CD14-positive monocyte (primary cell): ENCODE measurements at regions not wholly inside any gene's neighbourhood (a gene's known extent, or its start where the extent isn't known, plus 50 kb on each side); places are given as distances from the start of the nearest gene placed in this dataset.

Source experiments
- DNase-seq, 3 donors: peaks; one replicate each; pipeline ENCODE4 v3.0.0-alpha.2; 2011 to 2022
- H2AFZ ChIP-seq: 2 replicates; pipeline ENCODE4 v1.6.0; 2012; ENCODE audit warnings: mild to moderate bottlenecking, low read depth, low read length, inconsistent platforms; ENCODE audit not compliant: insufficient read depth, poor library complexity, severe bottlenecking
- H3K27ac ChIP-seq, 2 donors: 1 replicate in 1 of 2; 2 replicates in 1 of 2; pipeline ENCODE4 v1.5.1; 2012 to 2013; ENCODE audit warnings: low read length in 2 of 2, control low read depth in 1 of 2, inconsistent platforms in 1 of 2, low read depth in 1 of 2, mild to moderate bottlenecking in 1 of 2
- H3K27me3 ChIP-seq, 2 donors: one replicate each; pipeline versions ENCODE4 v1.6.0 to v1.6.1; 2011 to 2013; ENCODE audit warnings: low read length in 2 of 2; ENCODE audit not compliant: control insufficient read depth in 2 of 2, insufficient read depth in 2 of 2
- H3K36me3 ChIP-seq, 2 donors: replicated peaks in 1 of 2; 1 replicate in 1 of 2; 2 replicates in 1 of 2; pipeline versions ENCODE4 v1.5.1 to v1.6.1; 2012 to 2013; ENCODE audit warnings: low read length in 2 of 2, control low read depth in 1 of 2, inconsistent platforms in 1 of 2, mild to moderate bottlenecking in 1 of 2; ENCODE audit not compliant: insufficient read depth in 2 of 2, control insufficient read depth in 1 of 2
- H3K4me1 ChIP-seq, 2 donors: 1 replicate in 1 of 2; 2 replicates in 1 of 2; pipeline versions ENCODE4 v1.5.1 to v1.6.1; 2012 to 2013; ENCODE audit warnings: low read length in 2 of 2, control low read depth in 1 of 2, inconsistent platforms in 1 of 2, mild to moderate bottlenecking in 1 of 2, moderate library complexity in 1 of 2; ENCODE audit not compliant: insufficient read depth in 2 of 2, control insufficient read depth in 1 of 2
- H3K4me2 ChIP-seq: replicated peaks from 2 replicates; pipeline ENCODE3; 2012; ENCODE audit warnings: low read length, moderate library complexity, mild to moderate bottlenecking; ENCODE audit not compliant: poor library complexity, severe bottlenecking; ENCODE audit errors: extremely low read depth
- H3K4me3 ChIP-seq, 3 experiments: fragments of 200-600 bp in 1 of 3; sonication (generic) in 1 of 3; replicated peaks in 1 of 3; 1 replicate in 2 of 3; 2 replicates in 1 of 3; pipeline ENCODE4 v1.5.1; 2011 to 2013; ENCODE audit warnings: low read length in 3 of 3, mild to moderate bottlenecking in 3 of 3, control low read depth in 2 of 3, low read depth in 2 of 3, inconsistent platforms in 1 of 3, moderate library complexity in 1 of 3
- H3K79me2 ChIP-seq: 2 replicates; pipeline ENCODE4 v1.6.0; 2012; ENCODE audit warnings: mild to moderate bottlenecking, control low read depth, inconsistent platforms, low read length, moderate library complexity; ENCODE audit not compliant: insufficient read depth
- H3K9ac ChIP-seq: 2 replicates; pipeline ENCODE4 v1.6.0; 2017; ENCODE audit warnings: low read length, mild to moderate bottlenecking; ENCODE audit not compliant: insufficient read depth, poor library complexity, severe bottlenecking
- H3K9me3 ChIP-seq, 2 donors: replicated peaks in 1 of 2; 1 replicate in 1 of 2; 2 replicates in 1 of 2; pipeline versions ENCODE4 v1.5.1 to v1.6.1; 2012 to 2013; ENCODE audit warnings: low read length in 2 of 2, control low read depth in 1 of 2; ENCODE audit not compliant: control insufficient read depth in 1 of 2, insufficient read depth in 1 of 2
- H4K20me1 ChIP-seq: 2 replicates; pipeline ENCODE4 v1.6.0; 2012; ENCODE audit warnings: mild to moderate bottlenecking, low read length, control low read depth, moderate library complexity; ENCODE audit not compliant: insufficient read depth
- H3K27ac Mint-ChIP-seq, 7 donors: one replicate each; pipeline ENCODE4 v1.8.0; 2020; ENCODE audit warnings: mild to moderate bottlenecking in 7 of 7, mixed read lengths in 7 of 7, moderate library complexity in 6 of 7, inconsistent platforms in 2 of 7
- H3K27me3 Mint-ChIP-seq, 3 donors: one replicate each; pipeline ENCODE4 v1.8.0; 2021 to 2022; ENCODE audit warnings: low read depth in 3 of 3, mild to moderate bottlenecking in 3 of 3, mixed read lengths in 3 of 3, moderate library complexity in 3 of 3, inconsistent platforms in 1 of 3
- H3K36me3 Mint-ChIP-seq, 2 donors: one replicate each; pipeline ENCODE4 v1.8.0; 2020; ENCODE audit warnings: mixed read lengths in 2 of 2, inconsistent platforms in 1 of 2, mild to moderate bottlenecking in 1 of 2
- H3K4me1 Mint-ChIP-seq: one replicate; pipeline ENCODE4 v1.8.0; 2020; ENCODE audit warnings: mild to moderate bottlenecking, mixed read lengths
- H3K4me3 Mint-ChIP-seq, 2 donors: one replicate each; pipeline ENCODE4 v1.8.0; 2020; ENCODE audit warnings: mild to moderate bottlenecking in 2 of 2, mixed read lengths in 2 of 2, moderate library complexity in 1 of 2
- H3K9me3 Mint-ChIP-seq, 7 donors: one replicate each; pipeline ENCODE4 v1.8.0; 2020 to 2022; ENCODE audit warnings: mixed read lengths in 7 of 7, mild to moderate bottlenecking in 6 of 7, moderate library complexity in 6 of 7, inconsistent platforms in 2 of 7
- WGBS: methylation state at CpG from one replicate; pipeline ENCODE4 v1.1.5; 2013; ENCODE audit warnings: missing lambda C conversion rate; ENCODE audit not compliant: insufficient coverage; 5-methylcytosine and 5-hydroxymethylcytosine counted together
- intact Hi-C, 2 donors: fragments of 100-400 bp; cut with micrococcal nuclease; formaldehyde crosslinking; loops; one replicate each; pipeline versions ENCODE4 v1.15.0 to v1.15.1; 2023
- TF ChIP-seq, protein P1 (sequence below): fragments of 200-600 bp; IDR thresholded peaks from one replicate; pipeline ENCODE4 v1.8.0; 2022; ENCODE audit warnings: antibody characterized with exemption, mild to moderate bottlenecking

DNA sequence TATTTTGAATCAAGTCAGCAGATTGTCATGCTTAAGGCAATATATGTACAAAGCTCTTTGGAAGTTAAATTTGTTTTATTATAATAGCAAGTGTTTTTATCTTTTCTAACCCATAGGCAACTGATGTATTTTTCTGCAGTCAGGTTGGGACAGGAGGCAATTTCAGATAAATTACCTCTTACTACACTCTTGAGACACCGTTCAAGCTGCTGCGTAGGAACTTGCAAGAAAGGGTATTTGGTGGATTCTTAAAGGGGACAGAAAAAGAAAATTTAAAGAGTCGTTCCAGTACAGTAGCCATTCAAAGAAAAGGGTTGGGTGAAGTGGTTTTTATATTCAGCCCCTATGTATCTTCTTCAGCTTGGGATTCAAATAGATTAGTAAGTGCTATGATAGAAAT, 112.4 kb upstream of the APC start:
- H3K9me3 Mint-ChIP-seq: peaks cover 0 to 1% (median 0%) of the 10 kb centered on the region in 7 donors
- intact Hi-C loops: no loop called here
- no peak overlapping the region for H3K27ac Mint-ChIP-seq
- H3K4me3 Mint-ChIP-seq: no peak overlapping the region
- H3K27ac ChIP-seq: no peak overlapping the region
- no peak overlapping the region for H3K9ac ChIP-seq
- no peaks in the 10 kb centered on the region for H3K4me1 ChIP-seq
- no peak overlapping the region for H3K4me2 ChIP-seq
- no peak overlapping the region for H3K4me3 ChIP-seq
- H4K20me1 ChIP-seq: no peaks in the 10 kb centered on the region
- H3K27me3 Mint-ChIP-seq: peaks cover 11 to 53% (median 18%) of the 10 kb centered on the region in 3 donors
- no peak overlapping the region for H2AFZ ChIP-seq
- peaks cover 7 to 12% of the 10 kb centered on the region in 2 donors for H3K27me3 ChIP-seq
- H3K9me3 ChIP-seq: no peaks in the 10 kb centered on the region
- H3K36me3 Mint-ChIP-seq: no peaks in the 10 kb centered on the region
- WGBS: 100% methylated on average over 1 of the region's 3 CpGs
- no peaks in the 10 kb centered on the region for H3K79me2 ChIP-seq
- H3K36me3 ChIP-seq: no peaks in the 10 kb centered on the region
- TF ChIP-seq, protein P1, sequence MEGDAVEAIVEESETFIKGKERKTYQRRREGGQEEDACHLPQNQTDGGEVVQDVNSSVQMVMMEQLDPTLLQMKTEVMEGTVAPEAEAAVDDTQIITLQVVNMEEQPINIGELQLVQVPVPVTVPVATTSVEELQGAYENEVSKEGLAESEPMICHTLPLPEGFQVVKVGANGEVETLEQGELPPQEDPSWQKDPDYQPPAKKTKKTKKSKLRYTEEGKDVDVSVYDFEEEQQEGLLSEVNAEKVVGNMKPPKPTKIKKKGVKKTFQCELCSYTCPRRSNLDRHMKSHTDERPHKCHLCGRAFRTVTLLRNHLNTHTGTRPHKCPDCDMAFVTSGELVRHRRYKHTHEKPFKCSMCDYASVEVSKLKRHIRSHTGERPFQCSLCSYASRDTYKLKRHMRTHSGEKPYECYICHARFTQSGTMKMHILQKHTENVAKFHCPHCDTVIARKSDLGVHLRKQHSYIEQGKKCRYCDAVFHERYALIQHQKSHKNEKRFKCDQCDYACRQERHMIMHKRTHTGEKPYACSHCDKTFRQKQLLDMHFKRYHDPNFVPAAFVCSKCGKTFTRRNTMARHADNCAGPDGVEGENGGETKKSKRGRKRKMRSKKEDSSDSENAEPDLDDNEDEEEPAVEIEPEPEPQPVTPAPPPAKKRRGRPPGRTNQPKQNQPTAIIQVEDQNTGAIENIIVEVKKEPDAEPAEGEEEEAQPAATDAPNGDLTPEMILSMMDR: no peak
- DNase-seq: no peak
- no peaks in the 10 kb centered on the region for H3K4me1 Mint-ChIP-seq

DNA sequence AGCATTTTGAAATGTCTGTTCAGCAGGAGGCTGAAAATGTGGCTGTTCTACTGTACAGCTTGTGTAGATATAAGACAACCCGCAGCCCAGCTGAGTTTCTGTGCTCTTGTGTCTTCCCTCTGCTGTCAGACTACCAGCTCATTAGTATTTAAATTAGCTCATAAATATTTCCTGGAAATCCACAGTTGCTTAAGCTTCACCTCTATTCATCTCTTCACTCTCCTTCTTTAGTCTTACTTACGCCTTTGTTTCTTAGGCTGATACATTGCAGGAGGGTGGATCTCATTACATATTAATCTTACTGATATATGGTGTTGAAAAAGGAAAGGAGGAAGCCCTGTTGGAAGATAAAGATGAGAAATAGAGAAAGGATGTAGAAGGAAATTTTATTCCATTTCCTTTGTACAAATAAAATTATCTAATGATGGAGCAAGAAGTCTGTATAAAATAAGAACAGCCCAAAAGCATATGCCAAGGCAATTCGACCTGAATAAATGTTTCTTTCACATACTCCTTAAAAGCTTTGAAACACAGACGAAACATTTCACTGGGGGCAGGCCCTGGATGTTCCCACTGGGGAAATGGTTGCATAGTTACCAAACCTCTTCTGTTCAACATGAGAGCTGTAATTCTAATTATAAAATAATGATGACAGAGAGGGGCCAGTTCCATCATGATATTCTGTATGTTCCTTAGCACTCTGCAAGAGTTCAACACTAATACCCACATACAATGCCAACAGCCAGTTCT, 111.8 kb upstream of the APC start:
- Mint-ChIP-seq H3K4me3 (no peak overlapping the region), H3K27me3 (peaks cover 9 to 53% (median 16%) of the 10 kb centered on the region in 3 donors), H3K27ac (no peak overlapping the region), H3K36me3 (no peaks in the 10 kb centered on the region), H3K9me3 (peaks cover 0 to 1% (median 0%) of the 10 kb centered on the region in 7 donors), H3K4me1 (no peaks in the 10 kb centered on the region)
- DNase-seq: no peak
- no CpG with 5 or more reads among the region's 4 CpGs for WGBS
- H4K20me1 ChIP-seq: no peaks in the 10 kb centered on the region
- no peak overlapping the region for H3K4me2 ChIP-seq
- no peak overlapping the region for H3K27ac ChIP-seq
- TF ChIP-seq, protein P1: no peak
- H3K9me3 ChIP-seq: no peaks in the 10 kb centered on the region
- intact Hi-C loops: no loop called here
- peaks cover 9 to 12% of the 10 kb centered on the region in 2 donors for H3K27me3 ChIP-seq
- no peaks in the 10 kb centered on the region for H3K4me1 ChIP-seq
- H3K36me3 ChIP-seq: no peaks in the 10 kb centered on the region
- H3K4me3 ChIP-seq: no peak overlapping the region
- H2AFZ ChIP-seq: no peak overlapping the region
- no peaks in the 10 kb centered on the region for H3K79me2 ChIP-seq
- H3K9ac ChIP-seq: no peak overlapping the region
